ENCODE measurements at regions not wholly inside any gene's neighbourhood (a gene's known extent, or its start where the extent isn't known, plus 50 kb on each side); places are given as distances from the start of the nearest gene placed in this dataset.

DNA sequence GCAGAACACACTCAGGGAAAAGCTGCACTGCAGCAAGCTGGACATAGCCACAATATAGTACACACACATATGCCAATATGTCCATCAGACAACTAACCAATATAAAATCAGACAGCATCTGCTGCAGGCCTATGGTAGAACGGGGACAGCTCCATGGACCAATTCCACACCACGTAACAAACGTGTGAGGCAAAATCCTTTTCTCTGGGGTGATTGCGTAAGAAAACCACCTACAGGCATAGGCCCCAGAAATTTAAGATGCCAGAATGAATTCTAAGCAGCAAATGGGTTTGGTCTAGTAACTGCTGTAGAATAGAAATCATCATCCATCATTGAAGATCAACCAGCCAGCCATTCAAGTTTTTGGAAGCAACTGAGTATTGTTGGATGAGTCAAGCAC lies 368.9 kb upstream of the TMPO start:
- no peak for DNase-seq (ENCODE audit: low read depth)

DNA sequence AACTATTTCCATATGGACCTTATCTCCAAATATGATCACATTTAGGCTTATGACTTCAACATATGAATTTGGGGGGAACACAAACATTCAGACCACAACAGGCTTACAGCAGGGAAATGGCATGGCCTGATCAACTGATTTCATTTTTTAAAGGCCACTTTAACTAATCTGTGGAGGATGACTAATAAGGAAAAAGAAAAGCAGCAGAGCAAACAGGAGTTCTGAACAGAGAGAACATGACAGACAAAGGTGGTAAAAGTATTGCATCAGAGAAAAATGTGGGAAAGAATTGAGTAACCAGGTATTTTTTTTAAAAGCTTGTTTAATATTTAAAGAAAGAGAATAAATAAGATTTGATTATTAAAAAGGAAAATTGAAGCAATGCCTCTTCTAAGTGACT lies 366.1 kb upstream of the TMPO start:
- DNase-seq (ENCODE audit: low read depth), result no peak

DNA sequence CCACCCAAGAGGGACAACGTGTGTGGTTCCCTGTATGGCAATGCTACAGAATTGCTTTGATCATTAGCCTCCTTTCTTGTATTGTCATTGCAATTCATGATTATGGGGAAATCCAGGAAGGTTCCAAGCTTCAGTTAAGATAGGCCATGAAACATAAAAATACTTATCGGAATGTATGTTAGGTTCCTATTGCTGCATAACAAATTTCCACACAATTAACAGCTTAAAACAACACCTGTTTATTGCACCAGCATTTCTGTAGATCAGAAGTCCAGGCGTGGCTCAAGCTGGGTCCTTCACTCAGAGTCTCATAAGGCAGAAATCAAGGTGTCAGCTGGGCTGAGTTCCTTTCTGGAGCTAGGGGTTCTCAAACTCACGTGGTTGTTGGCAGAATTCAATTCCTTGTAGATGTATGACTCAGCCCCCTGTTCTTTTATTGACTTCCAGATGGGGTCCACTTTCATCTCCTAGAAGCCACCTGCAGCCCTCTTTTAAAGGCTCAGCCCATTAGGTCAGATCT lies 365.6 kb upstream of the TMPO start:
- DNase-seq (ENCODE audit: low read depth), result no peak

DNA sequence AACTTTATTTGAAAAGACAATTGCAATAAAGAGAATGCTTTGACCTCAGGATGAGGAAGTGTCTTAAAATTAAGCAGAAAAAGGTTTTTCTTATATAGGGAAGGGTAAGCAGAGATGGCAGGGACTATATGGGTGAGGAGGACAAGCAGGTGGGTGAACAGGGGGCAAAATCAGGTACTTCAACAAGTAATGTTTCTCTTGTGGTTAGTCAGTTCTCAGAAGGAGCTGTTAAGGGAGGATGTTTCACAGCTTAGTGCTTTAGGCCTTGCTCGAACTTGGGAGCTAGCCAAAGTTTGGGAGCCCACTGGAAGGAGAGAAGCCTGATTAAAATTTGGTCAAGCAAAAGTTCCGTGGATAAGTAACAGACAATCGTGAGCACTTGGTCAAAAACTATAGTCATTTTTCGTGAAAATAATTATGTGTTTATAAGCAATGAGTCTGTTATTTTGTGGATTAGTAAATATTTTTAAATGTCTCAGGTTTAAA lies 364.2 kb upstream of the TMPO start:
- no peak for DNase-seq (ENCODE audit: low read depth)

DNA sequence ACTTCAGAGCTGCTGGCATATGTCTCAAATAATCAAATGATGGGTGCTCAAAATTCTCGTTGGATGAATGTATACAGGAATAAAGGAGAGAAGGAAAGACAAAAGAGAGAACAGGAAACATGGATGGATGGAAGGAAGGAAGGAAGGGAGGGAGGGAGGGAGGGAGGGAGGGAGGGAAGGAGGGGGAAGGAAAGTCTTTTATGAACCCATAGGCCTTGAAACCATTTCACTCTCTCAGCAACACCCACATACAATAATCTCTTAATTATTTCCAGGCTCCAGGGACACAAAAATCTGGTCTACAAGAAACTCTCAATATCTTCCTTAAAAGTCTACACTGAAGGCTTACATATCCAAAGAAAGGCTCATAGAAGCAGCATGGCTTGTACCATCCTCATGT lies 363.4 kb upstream of the TMPO start:
- DNase-seq (ENCODE audit: low read depth), result no peak

DNA sequence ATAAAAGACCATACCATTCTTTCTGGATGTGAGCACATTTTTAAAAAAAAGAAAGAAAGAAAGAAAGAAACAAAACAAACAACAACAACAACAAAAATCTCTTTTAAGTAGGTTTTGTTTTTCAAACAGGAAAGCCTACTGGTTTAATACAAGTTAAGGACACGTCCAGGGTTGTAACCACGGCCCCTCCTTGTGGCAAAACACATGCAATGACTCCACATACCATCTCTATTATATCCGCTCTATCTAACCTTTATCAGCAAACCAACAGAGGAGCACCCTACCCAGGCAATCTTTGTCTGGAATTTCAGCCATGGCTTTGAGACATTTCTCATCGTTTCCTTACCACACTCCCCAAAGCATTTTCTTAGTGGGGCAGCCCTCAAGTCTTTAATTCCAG lies 360.5 kb upstream of the TMPO start:
- no peak for DNase-seq (ENCODE audit: low read depth)

DNA sequence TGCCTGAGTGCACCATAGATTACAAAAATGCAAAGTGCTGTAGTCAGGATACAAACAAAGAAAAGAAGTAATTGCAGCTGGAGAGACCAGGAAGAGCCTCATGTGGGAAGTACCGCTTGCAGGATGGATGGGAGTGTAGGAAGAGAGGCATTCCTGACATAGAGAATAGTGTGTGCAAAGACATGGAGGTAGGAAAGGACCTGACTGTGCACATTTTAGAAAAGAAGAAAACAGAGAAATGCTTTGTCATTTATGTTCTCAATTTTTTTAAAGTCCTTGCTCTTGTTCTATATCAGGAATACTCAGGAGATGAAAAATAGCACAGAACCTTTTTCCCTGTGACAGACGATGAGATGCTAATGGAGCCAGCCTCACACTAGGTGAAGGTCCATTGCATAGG lies 358.7 kb upstream of the TMPO start:
- DNase-seq (ENCODE audit: low read depth), result no peak

DNA sequence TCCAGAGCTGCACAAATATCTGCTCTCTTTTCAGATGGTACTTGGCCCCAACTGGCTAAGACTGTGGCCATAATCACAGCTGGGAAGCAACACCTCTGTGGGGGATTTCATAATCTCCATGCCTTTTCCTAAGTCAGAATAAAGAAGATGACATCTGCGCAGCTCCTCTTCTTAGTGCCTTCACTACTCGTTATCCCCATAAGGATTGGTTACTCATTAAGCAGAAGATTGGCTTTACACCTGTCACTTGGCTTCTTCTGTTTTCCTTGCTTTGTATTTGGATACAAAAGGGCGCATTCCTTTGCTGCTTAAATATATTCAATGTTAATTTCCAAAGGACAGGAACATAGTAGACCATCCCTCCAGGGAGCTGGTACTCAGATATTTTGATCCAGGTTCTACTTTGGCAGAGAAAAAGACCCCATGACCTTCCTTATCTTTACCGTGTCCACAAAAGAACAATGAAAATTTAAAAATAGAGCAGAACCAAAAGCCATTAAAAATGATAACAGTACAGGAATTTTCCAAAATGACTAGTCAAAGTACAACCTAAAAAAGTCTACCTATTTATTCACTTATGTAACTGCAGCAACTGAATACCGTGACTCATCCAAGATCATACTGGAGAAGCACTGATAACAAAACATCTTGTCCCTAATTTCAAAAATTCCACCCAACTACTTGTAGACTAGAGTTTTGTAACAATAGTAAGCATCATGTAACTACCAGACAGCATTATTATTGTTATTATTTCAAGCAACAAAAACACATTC lies 352.3 kb upstream of the TMPO start:
- no peak for DNase-seq (ENCODE audit: low read depth)

DNA sequence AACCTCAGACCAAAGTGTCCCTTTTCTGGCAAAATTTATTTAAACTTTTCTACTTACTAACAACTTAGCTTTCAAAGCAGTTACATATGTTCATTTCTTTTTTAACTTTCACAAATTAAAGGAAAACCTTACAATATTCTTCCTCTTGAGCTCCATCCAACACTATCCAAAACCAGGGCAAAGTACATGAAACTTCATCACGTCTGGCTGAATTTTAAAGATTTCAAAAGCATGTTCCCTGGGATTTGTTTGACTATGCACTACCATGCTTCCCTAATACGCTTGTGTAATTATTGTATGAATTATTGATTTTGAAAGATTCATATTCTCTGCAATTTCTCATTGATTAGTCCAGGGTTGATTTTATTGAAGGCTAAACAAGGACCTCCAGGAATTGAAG lies 343.1 kb upstream of the TMPO start:
- no peak for DNase-seq (ENCODE audit: low read depth)

DNA sequence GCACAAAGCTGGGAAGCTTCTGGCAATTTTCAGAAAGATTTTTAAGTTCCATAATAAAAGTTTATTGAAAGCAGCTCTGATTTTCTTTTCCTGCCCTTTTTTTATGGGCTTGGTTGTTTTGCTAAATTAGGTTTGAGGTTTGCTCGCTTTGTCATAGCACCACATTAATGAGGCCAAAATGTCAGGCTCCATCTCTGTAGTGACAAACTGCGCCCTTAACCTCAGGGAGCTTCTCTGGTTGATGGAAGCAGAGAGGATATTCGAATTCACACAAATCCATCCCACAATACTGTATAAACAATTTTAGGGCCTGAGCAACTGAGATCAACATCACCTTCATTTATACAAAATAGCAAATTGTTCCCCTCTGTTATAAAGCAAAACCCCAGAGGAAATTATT lies 342.6 kb upstream of the TMPO start:
- no peak for DNase-seq (ENCODE audit: low read depth)

DNA sequence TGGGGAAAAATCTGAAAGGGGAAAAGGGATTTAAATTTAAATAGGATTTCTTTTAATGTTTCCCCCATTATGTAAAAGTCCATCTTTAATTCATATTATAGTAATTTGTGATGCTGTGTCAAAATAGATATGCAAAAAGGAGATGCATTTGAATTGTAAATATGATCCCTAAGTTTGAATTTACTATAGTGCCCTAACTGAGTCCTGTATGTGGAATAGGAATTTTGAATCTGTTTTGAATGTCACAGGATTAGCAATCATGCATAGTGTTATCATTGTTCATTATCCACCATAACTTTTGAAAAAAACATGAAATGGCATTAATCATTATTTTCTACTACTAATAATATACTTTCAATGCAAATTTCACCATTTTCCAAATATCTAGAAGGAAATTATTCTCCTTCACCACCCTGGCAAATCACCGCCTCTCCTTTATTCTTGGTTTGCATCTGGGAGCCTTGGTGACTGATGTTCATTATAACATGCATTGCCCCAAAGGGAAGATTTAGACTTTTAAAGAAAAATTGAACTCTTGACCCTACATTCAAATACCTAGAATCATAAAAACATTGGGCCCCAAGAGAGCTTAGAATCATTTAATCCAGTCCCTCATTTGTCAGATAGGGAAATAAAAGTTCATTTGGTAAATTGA lies 341.5 kb upstream of the TMPO start:
- DNase-seq (ENCODE audit: low read depth), result no peak

DNA sequence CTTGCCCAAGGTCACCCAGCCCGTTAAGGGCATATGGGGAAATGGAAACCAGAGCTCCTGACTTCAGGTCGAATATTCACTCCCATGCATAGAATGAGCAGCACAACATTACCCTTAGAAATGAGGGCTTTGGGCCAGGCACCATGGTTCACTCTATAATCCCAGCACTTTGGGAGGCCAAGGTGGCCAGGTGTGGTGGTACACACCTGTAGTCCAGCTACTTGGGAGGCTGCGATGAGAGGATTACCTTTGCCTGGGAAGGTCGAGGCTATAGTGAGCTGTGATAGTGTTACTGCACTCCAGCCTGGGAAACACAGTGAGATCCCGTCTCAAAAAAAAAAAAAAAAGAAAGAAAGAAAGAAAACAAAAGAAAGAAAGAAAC lies 341.0 kb upstream of the TMPO start:
- DNase-seq (ENCODE audit: low read depth), result no peak

DNA sequence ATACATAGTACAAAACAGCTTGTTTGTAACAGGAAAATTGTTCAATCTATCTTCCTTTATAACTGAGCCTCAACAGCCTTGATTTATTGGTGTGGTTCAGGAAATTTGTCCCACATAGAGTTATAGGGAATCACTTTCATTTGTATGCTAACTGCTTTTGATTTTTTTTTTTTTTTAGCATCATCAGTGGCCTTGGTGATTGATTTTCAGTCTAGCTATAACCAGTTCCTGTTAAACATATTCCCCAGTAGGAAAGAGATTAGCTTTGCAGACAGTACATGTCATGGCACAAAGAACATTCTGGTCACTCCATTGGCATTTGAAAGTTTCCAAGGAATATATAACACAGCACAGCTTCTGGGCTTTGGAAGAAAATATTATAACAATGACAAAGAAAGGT lies 337.3 kb upstream of the TMPO start:
- DNase-seq (ENCODE audit: low read depth), result no peak

DNA sequence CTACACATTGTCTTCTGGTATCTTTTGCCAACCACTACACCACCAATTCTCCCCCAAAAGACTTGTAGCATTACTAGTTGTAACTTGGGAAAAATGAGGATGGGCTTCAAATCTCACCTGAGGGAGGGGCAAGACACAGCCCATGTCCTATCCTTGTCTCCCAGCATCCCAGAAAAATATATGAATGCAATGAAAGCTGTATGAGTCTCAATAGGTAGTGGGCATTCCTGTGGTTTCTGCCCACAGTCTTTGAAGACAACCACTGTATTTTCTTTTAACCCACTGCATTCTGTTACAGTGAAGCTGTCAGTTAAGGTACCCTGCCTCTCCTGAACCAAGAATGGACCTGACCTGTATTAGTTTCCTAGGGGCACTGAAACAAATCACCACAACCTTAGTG lies 336.2 kb upstream of the TMPO start:
- no peak for DNase-seq (ENCODE audit: low read depth)

DNA sequence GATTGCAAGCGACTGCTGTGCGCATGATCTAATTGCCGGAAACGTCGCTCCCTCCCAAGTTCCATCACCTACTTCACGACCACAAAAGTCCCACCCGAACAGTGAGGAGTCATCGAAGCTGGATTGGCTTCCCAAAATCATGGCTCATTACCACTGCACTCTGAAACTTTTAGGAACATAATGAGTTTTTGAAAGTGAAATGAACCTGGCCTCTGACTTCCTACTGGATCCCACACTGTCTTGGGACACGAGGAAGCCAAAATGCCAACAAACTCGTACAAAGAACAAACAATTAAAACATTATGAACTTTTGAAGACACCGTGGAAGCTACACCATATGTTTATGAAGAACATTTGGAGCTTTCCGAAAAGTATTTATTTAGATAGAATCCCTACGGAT lies 334.8 kb upstream of the TMPO start:
- DNase-seq (ENCODE audit: low read depth), result no peak

DNA sequence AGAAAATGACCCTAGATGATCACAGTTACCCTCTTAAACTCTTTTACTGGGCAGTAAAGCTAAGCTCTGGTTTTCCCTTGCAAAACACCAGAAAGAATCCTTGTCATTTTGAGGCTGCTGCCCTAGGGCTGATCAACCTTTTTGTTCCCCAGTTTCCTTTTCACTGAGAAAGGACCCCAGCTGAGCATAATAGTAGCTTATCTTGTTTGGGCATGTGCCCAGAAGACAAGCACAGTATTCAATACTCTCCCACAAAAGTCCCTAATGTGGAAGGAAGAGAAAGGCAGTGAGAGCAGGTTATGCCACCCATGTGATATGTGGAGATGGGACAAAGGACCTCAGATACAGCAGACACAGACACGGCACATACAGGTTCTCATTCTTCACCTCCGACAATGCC lies 332.6 kb upstream of the TMPO start:
- no peak for DNase-seq (ENCODE audit: low read depth)

DNA sequence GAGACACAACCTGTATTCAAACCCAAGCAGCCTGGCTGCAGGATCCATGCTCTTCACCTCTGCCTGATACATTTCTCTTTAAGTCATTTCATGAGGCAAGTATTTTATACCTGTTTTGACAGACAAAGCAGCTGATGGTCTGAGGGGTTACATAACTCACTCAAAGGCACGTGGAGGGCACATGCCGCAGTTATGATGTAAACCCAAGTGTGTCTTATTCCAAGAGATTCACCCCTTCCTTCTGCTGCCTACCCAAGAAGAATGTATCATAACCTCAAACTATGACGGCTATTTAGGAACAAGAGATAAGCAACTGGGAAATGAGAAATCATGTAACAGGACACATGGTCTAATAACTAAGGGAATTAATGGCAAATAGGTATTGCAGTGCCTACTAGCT lies 329.8 kb upstream of the TMPO start:
- DNase-seq (ENCODE audit: low read depth), result no peak

DNA sequence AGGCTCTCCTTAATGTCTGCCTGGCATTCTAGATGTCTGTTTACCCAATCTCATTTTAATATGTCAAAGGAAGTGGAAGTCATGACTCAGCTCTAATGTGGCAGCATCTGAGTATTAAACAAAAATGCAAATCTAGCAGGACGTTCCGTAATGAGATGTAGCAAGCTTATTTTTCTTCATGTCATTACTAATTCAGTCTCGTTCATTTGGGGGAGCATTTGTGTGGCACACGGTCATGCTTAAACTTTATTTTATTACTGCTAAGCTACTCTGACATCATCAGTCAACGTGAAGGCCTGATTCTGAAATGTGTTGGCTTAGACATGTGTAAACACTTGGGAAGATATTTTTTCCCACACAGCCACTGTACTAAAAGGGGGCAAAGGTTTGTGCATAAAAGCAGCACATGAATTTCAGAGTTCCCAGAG lies 326.7 kb upstream of the TMPO start:
- no peak for DNase-seq (ENCODE audit: low read depth)

DNA sequence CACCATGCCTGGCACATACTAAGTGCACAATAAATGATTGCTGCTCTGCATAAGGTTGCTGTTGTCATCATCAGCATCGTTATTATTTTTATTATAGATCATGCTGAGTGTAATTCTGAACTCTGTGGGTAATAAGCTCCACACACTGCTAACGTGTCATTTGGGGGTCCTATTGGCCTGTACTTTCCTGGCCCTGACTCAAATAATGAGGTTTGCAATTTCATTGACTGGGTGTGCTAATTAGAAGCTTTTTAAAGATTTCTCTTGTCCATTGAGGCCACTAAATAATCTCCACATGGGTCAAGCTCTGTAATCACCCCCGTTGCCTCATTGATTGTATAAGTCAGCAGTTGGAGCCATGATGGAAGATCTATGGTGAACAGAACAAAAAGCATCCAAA lies 320.8 kb upstream of the TMPO start:
- no peak for DNase-seq (ENCODE audit: low read depth)

DNA sequence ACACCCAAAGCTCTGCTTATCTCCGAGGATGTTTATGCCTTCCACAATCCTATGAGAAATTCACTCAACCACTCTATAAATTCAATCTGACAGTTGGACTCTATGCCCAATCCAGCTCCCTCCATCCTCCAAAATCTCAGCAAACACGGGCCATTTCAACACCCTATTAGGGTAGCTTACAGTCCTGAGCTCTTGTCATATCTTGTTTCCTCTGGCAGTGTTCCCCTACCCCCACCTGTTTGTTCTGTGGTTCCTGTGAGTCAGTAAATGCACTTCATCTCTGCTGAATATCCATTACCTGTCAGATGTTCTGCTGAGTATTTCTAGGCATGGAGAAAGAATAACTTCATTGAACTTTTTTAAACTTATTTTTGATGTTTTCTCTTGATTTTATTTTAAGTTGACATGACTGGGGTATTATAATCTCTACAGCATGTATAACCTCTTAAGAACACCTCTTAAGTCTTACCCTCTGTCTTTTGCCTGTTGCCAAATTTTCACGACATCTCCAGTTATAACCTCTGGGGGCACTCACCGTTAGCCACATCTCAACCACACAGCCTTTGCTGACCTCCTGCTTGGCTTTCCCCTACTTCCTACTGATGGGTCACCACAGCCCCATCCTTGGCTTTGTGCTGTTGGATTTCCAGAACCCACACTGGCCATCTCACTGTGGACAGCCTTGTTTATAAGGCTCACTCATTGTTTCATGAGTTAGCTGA lies 317.0 kb upstream of the TMPO start:
- no peak for DNase-seq (ENCODE audit: low read depth)

DNA sequence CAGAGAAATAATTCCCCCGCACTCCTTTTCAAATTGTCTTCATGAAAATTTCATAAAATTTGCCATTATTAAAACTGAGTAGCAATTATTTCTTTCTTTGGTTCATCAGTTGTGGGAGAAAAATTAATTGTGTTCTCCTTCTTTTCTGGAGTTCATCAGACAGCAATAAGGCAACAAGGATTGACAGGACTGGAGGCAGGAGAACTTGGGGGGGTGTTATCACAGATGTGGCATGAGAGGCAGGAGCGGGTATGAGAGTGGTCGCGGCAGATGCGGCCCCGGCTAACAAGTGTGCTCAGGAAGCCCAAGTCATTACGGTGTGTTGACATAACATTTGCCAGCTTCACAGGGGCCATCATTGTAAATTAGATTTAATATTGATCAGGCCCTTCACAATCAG lies 306.6 kb upstream of the TMPO start:
- DNase-seq (ENCODE audit: low read depth), result no peak

DNA sequence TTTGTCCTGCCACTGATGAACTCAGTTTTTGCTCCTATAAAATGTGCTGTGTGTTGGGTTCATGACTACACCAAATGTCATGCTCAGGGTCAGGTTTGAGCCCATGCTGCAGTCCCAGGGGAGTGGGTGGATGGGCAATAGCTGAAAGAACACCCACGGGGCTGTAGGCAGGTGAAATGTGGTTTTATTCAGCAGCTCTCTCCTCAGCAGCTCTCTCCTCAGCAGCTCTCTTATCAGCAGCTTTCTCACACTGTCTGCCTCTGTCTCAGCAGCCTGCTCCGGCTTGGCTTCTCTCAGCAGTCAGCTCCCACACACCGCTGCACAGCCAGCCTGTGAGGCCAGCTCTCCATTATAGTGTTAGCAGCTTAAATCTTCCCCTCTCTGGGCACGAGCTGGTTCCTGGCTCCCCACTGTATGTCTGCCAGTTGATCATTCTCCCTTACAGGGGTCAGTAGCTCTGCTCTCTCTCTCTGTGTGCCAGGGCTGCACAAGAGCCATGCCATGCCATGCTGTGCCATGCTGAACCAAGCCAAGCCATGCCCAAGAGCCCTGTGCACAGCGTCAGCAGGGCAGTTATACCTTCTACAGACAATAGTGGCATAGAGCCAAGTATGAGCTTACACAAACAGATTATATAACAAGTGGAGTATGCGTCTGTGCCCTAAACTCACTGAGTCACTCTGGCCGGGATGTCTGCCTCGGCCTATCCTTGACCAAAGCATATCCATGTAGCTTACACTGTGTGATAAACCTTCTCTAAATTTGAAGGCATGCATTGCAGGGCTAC lies 303.3 kb upstream of the TMPO start:
- DNase-seq (ENCODE audit: low read depth), result no peak

Measured in GM04503 (cell line).